Caco-2 (cell line): ENCODE measurements at regions not wholly inside any gene's neighbourhood (a gene's known extent, or its start where the extent isn't known, plus 50 kb on each side); places are given as distances from the start of the nearest gene placed in this dataset.

Experiments used
- BruUV-seq: library from RNA; stranded (reverse); fragments of 400-500 nt; replicated peaks from 2 replicates; lab custom pipeline; 2021; lab: Mats Ljungman, UMichigan
- CTCF ChIA-PET: fragments of 300-600 bp; sonication (Branson Sonifier 250); formaldehyde crosslinking; loops from one replicate; lab custom pipeline; 2022; ENCODE audit warnings: antibody characterized with exemption; lab: Charles Lee
- POLR2A ChIA-PET: fragments of 300-600 bp; sonication (Branson Sonifier 250); formaldehyde crosslinking; loops from one replicate; lab custom pipeline; 2022; ENCODE audit warnings: antibody characterized with exemption; lab: Charles Lee
- DNase-seq, 2 experiments: peaks; one replicate each; pipeline versions ENCODE4 v3.0.0 to v3.0.0-alpha.2; 2020 to 2022
- H3K27me3 ChIP-seq: replicated peaks from 2 replicates; pipeline ENCODE4 v1.6.0; 2011; ENCODE audit warnings: low read length; ENCODE audit not compliant: control insufficient read depth, insufficient read depth
- H3K36me3 ChIP-seq: 2 replicates; pipeline ENCODE4 v1.5.1; 2011; ENCODE audit warnings: low read length; ENCODE audit not compliant: control insufficient read depth, insufficient read depth
- H3K4me1 ChIP-seq: fragments of 250-450 bp; sonication (Bioruptor Pico); 2 replicates; pipeline ENCODE4 v1.5.1; 2020; ENCODE audit warnings: mild to moderate bottlenecking
- H3K4me3 ChIP-seq: 2 replicates; pipeline ENCODE4 v1.5.1; 2011; ENCODE audit warnings: low read depth, mild to moderate bottlenecking, control low read depth, low read length
- H3K9me3 ChIP-seq: fragments of 250-450 bp; sonication (Bioruptor Pico); 2 replicates; pipeline ENCODE4 v1.5.1; 2020; ENCODE audit warnings: mild to moderate bottlenecking, moderate library complexity
- H3K27ac Mint-ChIP-seq: one replicate; pipeline ENCODE4 v1.8.0; 2022; ENCODE audit warnings: mixed read lengths; ENCODE audit not compliant: unreplicated experiment
- H3K27me3 Mint-ChIP-seq: one replicate; pipeline ENCODE4 v1.8.0; 2022; ENCODE audit warnings: mixed read lengths; ENCODE audit not compliant: insufficient read depth, unreplicated experiment
- H3K36me3 Mint-ChIP-seq: one replicate; pipeline ENCODE4 v1.8.0; 2022; ENCODE audit warnings: mild to moderate bottlenecking, mixed read lengths; ENCODE audit not compliant: insufficient read depth, unreplicated experiment
- H3K4me1 Mint-ChIP-seq: one replicate; pipeline ENCODE4 v1.8.0; 2022; ENCODE audit warnings: low read depth, mixed read lengths; ENCODE audit not compliant: unreplicated experiment
- H3K4me3 Mint-ChIP-seq: one replicate; pipeline ENCODE4 v1.8.0; 2022; ENCODE audit warnings: mild to moderate bottlenecking, moderate library complexity, mixed read lengths; ENCODE audit not compliant: unreplicated experiment
- H3K9me3 Mint-ChIP-seq: one replicate; pipeline ENCODE4 v1.8.0; 2022; ENCODE audit warnings: mixed read lengths; ENCODE audit not compliant: unreplicated experiment
- CTCF ChIP-seq, 2 experiments: fragments of 200-600 bp in 1 of 2; IDR thresholded peaks; 1 replicate in 1 of 2; 2 replicates in 1 of 2; pipeline versions ENCODE4 v1.5.1 to v1.8.0; 2011 to 2022; ENCODE audit warnings: antibody characterized with exemption in 1 of 2, control low read depth in 1 of 2, inconsistent platforms in 1 of 2, low read depth in 1 of 2, low read length in 1 of 2, mild to moderate bottlenecking in 1 of 2, moderate library complexity in 1 of 2; ENCODE audit not compliant: insufficient read depth in 1 of 2, severe bottlenecking in 1 of 2, unreplicated experiment in 1 of 2
- intact Hi-C: fragments of 100-400 bp; cut with micrococcal nuclease; formaldehyde crosslinking; loops from one replicate; pipeline ENCODE4 v1.10.0; 2022; ENCODE audit not compliant: unreplicated experiment

- Histone ChIP-seq H3K4me1 (peaks cover 25% of the 10 kb centered on the region), H3K4me3 (no peak overlapping the region), H3K27me3 (no peaks in the 10 kb centered on the region), H3K9me3 (peaks cover 7% of the 10 kb centered on the region; the same call in 1 of the 2 replicates), H3K36me3 (no peaks in the 10 kb centered on the region)
- CTCF ChIA-PET, result no interaction called here
- BruUV-seq, result no TSS peak
- no peak overlapping the region for H3K27ac Mint-ChIP-seq
- no peak for TF ChIP-seq CTCF (IDR thresholded peaks at IDR 0.05; ENCODE audit: insufficient read depth in 1 of 2, low read depth in 1 of 2, low read length in 1 of 2, severe bottlenecking in 1 of 2, unreplicated experiment in 1 of 2)
- intact Hi-C loops, result no loop called here
- POLR2A ChIA-PET, result no interaction called here
- H3K9me3 Mint-ChIP-seq, result peaks cover 15% of the 10 kb centered on the region
- H3K36me3 Mint-ChIP-seq, result peaks cover 14% of the 10 kb centered on the region
- H3K27me3 Mint-ChIP-seq, result no peaks in the 10 kb centered on the region
- no peak overlapping the region for H3K4me3 Mint-ChIP-seq
- no peak for DNase-seq
- H3K4me1 Mint-ChIP-seq, result peaks cover 16% of the 10 kb centered on the region
Observed at GRCh38 chr14:22300646-22301045, 288.4 kb downstream of the DAD1 start.

GRCh38 chr14:22297376-22297775, 291.6 kb downstream of the DAD1 start:
- Histone ChIP-seq H3K27me3 (no peaks in the 10 kb centered on the region), H3K9me3 (peaks cover 15% of the 10 kb centered on the region), H3K36me3 (no peaks in the 10 kb centered on the region; the same call in 1 of the 2 replicates), H3K4me1 (peaks cover 44% of the 10 kb centered on the region), H3K4me3 (no peak overlapping the region)
- intact Hi-C loops, result loop anchor here (2.0 kb wide), 1 partner anchor 33 kb away; no protein-coding TSS in a partner anchor
- POLR2A ChIA-PET, result no interaction called here
- CTCF ChIA-PET, result interaction anchor here (0.6 kb wide), 1 partner anchor 88 kb away, joined by 3 read pairs; no protein-coding TSS in a partner anchor
- peaks cover 26% of the 10 kb centered on the region for H3K9me3 Mint-ChIP-seq
- H3K27ac Mint-ChIP-seq, result peak overlapping the region; percentile 87
- peaks cover 14% of the 10 kb centered on the region for H3K36me3 Mint-ChIP-seq
- TF ChIP-seq CTCF (IDR thresholded peaks at IDR 0.05; ENCODE audit: insufficient read depth in 1 of 2, low read depth in 1 of 2, low read length in 1 of 2, severe bottlenecking in 1 of 2, unreplicated experiment in 1 of 2), result no peak
- no peaks in the 10 kb centered on the region for H3K27me3 Mint-ChIP-seq
- H3K4me3 Mint-ChIP-seq, result no peak overlapping the region
- BruUV-seq, result no TSS peak
- no peak for DNase-seq
- peaks cover 32% of the 10 kb centered on the region for H3K4me1 Mint-ChIP-seq

- H3K27me3 Mint-ChIP-seq, result no peaks in the 10 kb centered on the region
- no peaks in the 10 kb centered on the region for H3K27me3 ChIP-seq
- peaks cover 14% of the 10 kb centered on the region for H3K36me3 Mint-ChIP-seq
- peaks cover 34% of the 10 kb centered on the region for H3K4me1 Mint-ChIP-seq
- no peak overlapping the region for H3K4me3 ChIP-seq
- intact Hi-C loops, result loop anchor here (2.0 kb wide), 1 partner anchor 32 kb away; no protein-coding TSS in a partner anchor
- TF ChIP-seq CTCF (IDR thresholded peaks at IDR 0.05; ENCODE audit: insufficient read depth in 1 of 2, low read depth in 1 of 2, low read length in 1 of 2, severe bottlenecking in 1 of 2, unreplicated experiment in 1 of 2), result no peak
- H3K4me3 Mint-ChIP-seq, result no peak overlapping the region
- H3K27ac Mint-ChIP-seq, result peak overlapping the region; percentile 67
- peaks cover 31% of the 10 kb centered on the region for H3K9me3 Mint-ChIP-seq
- H3K4me1 ChIP-seq, result peaks cover 48% of the 10 kb centered on the region
- CTCF ChIA-PET, result interaction anchor here (0.6 kb wide), 1 partner anchor 88 kb away, joined by 3 read pairs; no protein-coding TSS in a partner anchor
- BruUV-seq, result no TSS peak
- POLR2A ChIA-PET, result no interaction called here
- DNase-seq, result peak in 1 of 2 experiments; percentile 68
- peaks cover 15% of the 10 kb centered on the region for H3K9me3 ChIP-seq
- no peaks in the 10 kb centered on the region; the same call in 1 of the 2 replicates for H3K36me3 ChIP-seq
Observed at GRCh38 chr14:22296722-22297121, 292.3 kb downstream of the DAD1 start.
